Right lobe of liver (tissue), 4 donors: ENCODE measurements at regions not wholly inside any gene's neighbourhood (a gene's known extent, or its start where the extent isn't known, plus 50 kb on each side); places are given as distances from the start of the nearest gene placed in this dataset.

ENCODE experiments used
- CTCF ChIP-seq, 4 donors: fragments of 200-600 bp in 3 of 4; fragments of 450-650 bp in 1 of 4; IDR thresholded peaks; one replicate each; pipeline versions ENCODE4 v1.5.1 to v1.8.0; 2016 to 2022; ENCODE audit warnings: antibody characterized with exemption in 4 of 4, mild to moderate bottlenecking in 2 of 4
- POLR2A ChIP-seq: fragments of 450-650 bp; IDR thresholded peaks from one replicate; pipeline ENCODE4 v1.6.1; 2017; ENCODE audit warnings: antibody characterized with exemption, mild to moderate bottlenecking
- donor health status: DM: no; HTN: no; CAD: no.
- donor health status: DM: no; HTN: no; CAD: no.
- donor health status: DM: no; HTN: yes; CAD: no.

- TF ChIP-seq POLR2A (no peak), CTCF (IDR thresholded peaks at IDR 0.05) (no peak)
Observed at GRCh38 chr6:79821859-79822258, 125.5 kb downstream of the ELOVL4 start.
